ENCODE measurements at regions not wholly inside any gene's neighbourhood (a gene's known extent, or its start where the extent isn't known, plus 50 kb on each side); places are given as distances from the start of the nearest gene placed in this dataset.
"Not testable (repeated sequence)": the region's sequence is repeated elsewhere in the genome, so short reads cannot be mapped to it uniquely, and the experiment has no call there.

DNA sequence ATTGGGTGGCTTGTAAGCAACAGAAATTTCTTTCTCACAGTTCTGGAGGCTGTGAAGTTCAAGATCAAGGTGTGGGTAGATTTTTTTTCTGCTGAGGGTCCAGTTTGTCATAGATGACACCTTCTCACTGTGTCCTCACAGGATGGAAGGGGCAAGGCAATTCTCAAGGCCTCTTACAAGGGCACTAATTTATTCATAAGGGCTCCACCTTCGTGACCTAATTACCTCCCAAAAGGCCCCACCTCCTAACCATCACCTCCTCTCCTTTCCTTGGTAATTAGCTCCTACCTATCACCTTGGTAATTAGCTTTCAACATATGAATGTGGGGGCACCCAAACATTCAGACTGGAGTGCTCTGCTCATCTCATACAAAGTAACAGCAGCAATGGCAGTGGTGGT, 92.3 kb upstream of the CD44 start:
- DNase-seq, result no peak

DNA sequence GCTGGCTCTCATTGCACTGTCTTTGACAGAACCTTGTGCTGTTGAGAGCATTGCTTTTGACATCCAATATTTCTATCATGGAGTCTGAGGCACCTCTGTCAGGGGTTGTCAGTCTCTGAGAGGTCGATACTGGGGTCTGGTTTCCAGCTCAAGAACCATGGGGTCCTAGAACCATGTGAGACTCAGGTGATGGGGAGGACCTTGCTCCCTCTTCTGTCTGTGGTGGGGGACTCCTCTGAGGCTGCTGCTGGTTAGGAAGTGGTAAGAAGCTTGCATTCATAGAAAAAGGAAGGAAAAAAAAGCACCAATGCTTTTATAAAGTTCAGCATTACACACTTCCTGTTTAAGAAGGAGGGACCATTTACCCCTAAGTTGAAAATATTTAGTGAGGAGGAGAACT, 91.8 kb upstream of the CD44 start:
- DNase-seq, result no peak

DNA sequence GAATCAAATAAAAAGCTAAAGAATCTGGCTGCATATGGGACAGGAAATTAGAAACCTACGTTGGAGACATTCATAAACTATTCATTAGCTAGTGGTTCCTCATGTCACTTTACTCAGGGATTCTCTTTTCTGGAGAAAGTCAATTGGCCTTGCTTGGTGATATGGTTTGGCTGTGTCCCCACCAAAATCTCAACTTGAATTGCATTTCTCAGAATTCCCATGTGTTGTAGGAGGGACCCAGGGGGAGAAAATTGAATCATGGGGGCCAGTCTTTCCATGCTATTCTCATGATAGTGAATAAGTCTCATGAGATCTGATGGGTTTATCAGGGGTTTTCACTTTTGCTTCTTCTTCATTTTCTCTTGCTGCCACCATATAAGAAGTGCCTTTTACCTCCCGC, 91.2 kb upstream of the CD44 start:
- no peak for DNase-seq

DNA sequence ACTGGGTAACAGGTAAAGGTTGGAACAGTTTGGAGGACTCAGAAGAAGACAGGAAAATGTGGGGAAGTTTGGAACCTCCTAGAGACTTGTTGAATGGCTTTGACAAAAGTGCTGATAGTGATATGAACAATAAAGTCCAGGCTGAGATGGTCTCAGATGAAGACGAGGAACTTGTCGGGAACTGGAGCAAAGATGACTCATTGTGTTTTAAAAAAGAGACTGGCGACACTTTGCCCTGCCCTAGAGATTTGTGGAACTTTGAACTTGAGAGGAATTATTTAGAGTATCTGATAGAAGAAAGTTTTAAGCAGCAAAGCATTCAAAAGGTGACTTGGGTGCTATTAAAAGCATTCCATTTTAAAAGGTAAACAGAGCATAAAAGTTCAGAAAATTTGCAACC, 90.6 kb upstream of the CD44 start:
- DNase-seq, result not testable (repeated sequence)

DNA sequence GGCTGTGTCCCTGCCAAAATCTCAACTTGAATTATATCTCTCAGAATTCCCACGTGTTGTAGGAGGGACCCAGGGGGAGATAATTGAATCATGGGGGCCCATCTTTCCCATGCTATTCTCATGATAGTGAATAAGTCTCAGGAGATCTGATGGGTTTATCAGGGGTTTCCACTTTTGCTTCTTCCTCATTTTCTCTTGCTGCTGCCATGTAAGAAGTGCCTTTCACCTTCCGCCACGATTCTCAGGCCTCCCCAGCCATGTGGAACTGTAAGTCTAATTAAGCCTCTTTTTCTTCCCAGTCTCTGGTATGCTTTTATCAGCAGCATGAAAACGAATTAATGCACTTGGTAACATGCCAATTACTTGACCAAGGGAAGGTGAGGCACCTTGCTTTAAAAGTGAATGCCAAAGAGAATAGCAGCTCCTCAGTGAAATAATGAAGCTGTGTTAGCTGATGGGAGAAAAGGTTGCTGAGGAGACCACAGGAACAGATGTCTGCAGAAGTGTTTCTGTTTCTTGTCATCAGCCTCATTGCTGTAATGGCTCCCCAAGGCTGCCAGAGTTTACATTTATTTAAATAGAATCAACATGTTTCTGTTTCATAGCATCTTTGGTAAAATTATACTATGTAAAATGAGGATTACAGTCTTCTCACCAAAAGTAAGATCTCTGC, 89.0 kb upstream of the CD44 start:
- no peak for DNase-seq

DNA sequence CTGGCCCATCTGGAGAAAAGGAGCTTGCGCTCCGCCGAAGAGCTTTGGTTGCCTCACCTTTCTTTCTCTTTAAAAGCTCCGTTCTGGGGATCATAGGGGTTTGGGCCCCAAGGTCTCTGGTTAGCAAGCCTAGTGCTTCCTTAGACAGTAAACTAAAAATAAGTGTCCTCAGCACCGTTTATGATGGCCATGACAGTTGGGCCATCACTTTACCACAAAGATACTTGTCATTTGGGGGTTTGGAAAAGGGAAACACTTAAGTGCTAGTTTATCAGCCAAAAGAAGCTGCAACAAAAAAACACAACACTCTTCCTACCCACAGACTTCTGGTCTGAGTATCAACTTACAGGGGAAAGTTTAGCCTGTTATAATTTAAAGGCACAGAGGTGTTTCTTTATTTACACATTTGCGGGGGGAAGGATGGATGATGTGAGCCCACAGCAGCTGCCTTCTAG, 88.4 kb upstream of the CD44 start:
- no peak for DNase-seq

DNA sequence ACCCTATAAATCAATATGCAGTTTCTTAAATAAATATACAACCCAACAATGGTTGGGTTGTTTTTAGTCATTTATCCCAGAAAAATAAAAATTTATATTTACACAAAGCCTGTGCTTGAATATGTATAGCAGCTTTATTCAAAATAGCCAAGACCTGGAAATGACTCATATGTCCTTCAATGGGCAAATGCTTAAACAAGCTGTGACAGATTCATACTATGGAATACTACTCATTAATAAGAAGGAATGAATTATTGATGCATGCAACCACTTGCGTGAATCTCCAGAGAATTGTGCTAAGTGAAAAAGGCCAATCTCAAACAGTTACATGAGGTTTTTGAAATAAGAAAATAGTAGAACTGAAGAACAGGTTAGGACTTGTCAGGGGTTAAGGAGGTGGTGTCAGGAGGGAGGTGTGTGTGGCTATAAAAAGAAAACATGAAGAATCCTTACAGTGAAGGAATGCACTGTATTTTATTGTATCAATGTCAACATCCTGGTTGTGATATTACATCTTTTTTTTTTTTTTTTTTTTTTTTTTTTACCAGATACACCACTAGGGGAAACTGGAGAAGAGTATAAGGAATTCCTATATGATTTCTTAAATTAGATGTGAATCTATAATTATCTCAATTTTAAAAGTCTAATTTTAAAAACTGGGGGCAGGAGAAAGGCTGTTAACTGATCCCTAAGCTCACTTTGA, 82.4 kb upstream of the CD44 start:
- DNase-seq, result no peak

DNA sequence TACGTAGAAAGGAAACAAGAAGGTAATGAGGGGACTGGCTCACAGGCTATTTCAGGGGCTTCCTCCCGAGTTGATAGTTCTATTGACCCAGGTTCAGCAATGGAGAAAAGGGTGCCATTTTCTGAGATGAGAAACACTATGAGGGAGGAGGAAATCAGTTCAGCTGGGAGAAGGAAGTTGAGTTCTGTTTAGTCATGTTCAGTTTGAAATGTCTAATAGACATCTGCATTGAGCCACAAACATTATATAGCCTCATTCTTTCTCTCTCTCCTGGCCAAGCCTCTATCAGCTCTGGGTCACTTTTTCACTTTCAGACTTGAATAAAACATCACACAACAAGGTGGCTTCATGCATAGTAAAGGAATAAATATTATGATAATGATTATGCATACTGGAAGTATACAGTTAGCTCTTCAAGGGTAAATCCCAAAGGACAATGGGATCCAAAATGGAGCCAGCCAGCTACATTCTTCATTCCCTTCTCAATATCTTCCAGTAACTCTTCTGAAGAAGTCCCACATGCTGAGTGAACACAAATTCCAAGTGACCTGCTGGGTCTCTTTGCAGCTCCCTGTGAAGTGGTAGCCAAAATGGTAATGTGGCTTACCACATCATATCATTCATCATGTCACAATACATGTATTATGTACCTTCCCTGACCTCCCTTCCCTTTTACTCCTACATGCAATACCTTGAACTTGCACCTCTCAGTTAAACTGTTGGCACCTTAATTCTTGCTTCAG, 80.9 kb upstream of the CD44 start:
- DNase-seq, result no peak

DNA sequence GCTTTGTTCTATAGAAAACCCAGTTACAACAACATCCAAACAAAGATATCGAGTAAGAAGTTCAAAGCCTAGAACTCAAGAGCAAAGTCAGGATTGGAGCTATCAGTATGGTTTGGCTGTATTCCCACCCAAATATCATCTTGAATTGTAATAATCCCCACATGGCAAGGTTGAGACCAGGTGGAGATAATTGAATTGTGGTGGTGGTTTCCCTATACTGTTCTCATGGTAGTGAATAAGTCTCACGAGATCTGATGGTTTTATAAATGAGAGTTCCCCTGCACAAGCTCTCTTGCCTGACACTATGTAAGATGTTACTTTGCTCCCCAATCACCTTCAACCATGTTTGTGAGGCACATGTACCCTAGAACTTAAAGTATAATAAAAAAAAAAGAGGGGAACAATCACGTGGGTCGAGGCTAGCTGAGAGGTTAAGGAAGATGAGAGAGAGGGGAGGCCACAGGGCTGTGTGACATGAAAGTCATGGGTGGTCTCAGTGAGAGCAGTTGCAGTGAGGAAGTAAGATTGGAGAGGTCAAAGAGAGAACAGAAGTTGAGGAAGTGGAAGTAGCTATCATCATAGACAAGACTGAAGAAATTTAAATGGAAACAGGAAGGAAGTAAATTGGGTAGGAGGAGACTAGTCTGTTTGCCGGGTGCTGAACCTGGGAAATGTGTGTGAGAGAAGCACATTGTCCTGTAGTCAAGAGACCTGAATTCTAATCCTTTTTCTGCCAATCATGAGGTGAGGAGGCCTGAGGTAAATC, 80.1 kb upstream of the CD44 start:
- DNase-seq, result no peak

DNA sequence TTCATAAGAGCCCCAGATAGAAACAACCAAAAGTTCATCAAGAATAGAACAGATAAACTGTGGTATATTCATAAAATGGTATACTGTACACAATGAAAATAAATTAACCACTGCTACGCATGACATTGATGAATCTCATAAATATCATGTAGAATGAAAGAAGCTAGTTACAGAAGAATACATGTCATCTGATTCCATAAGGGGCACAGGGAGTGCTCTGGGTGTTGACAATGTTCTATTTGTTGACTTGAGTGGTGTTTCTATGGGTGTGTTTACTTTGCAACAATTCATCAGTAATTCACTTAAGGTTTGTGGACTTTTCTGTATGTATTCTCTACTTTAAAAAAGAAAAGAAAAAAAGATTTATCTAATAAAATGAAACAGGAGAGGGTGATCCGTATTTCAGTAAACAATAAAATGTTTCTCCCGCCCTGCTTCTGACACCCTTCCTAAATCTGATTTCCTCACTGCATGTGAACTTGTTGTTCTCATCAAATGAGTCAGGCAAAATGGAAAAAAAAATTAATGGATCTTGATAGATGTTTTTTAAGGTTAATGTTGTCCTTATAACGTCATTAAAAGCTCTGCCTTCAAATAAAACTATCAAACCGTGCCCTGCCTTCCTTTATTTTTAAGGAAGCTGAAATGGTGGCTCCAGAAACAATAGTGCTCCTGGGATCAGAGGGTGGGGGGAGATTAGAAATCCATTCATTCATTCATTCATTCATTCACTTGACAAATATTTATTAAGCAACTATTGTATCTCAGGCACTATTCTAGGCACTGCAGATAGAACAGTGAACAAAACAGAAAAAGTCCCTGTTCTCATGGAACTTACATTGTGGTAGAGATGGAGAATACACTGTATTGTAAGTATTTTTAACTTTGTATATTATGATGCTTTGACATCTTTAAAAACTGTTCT, 77.2 kb upstream of the CD44 start:
- DNase-seq, result no peak

DNA sequence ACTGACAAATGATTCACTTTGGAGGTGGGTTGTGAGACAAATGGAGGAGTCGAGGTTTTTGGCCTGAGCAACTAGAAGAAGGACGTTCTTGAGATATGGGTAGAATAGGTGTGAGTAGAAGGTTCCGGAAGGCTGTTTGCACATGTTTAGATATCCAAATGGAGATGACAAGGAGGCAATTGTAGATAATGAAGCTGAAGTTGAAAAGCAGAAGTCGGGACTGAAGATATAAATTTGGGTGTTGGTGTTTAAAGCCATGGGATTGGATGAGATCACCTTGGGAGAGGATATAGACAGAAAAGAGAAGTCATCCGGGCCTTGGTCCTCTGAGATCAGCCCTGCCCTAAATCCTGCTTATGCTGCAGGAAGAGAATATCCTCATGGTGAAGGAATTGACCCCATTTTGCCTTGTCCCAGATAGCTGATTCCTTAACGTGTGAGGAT, 75.5 kb upstream of the CD44 start:
- no peak for DNase-seq

DNA sequence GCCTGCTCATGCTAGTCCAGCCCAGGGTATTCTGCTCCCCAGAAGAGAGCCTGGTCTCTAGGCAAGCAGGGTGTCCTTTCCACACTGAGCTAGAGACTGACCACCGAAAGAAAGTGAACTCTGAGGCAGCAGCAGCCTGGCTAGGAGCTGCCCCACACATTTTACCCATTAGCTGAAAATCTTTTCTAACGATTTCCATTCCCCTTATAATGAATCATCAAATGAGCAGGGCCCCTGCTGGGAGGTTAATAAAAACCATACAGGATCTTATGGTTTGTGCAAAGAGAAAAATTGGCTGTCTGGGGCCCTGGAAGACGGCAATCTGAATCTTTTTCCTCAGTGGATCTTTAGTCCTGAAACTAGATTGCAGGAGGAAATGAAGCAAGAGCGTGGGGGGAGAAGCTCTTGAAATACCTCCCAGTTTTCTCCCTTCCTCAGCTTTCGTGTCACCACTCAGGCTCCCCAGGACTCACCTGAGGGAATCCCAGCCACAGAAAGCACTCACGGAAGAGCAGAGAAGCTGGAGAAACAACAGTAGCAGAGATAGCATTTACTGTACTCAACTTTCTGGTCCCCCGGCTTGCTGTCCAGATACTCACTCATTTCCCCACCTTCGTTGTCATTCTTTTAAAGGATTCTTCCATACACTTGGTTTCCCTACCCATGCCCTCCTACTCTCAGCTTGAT, 74.7 kb upstream of the CD44 start:
- DNase-seq, result no peak

DNA sequence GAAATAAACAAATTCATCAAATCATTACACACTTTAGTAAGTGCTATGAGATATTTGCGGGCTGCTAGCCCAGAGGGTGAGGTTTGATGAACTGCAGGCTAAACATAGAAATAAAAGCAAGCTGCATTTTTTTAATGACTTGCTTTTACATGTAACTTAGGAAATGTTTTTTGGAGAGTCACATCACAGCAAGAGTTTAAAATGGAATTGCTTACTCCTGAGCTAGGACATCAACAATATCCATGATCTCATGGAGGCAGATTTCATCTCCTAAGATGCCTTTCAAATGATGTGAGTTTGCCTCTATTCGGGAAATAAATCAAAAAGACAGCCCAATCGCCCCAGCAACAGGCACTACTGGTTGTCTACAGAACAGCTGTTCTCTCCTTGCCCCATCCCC, 73.4 kb upstream of the CD44 start:
- DNase-seq, result no peak

DNA sequence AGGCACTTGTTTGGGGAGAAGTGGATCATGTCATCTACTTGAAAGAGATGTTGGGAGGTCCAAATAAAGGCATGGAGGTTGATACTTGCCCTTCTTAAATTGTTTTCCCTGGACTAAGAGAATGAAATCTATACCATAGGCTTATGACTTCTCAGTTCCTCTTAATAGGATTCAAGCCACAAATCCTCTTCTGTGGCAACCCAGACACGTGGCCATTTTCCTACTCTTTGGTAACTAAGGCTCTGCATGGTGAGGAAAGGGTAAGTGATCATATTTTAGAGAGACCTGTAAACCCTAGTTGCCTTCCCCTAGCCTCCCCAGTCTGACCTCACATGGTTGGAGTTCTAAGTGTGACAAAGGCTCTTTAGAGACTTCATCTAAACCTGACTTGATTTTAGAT, 72.9 kb upstream of the CD44 start:
- no peak for DNase-seq

DNA sequence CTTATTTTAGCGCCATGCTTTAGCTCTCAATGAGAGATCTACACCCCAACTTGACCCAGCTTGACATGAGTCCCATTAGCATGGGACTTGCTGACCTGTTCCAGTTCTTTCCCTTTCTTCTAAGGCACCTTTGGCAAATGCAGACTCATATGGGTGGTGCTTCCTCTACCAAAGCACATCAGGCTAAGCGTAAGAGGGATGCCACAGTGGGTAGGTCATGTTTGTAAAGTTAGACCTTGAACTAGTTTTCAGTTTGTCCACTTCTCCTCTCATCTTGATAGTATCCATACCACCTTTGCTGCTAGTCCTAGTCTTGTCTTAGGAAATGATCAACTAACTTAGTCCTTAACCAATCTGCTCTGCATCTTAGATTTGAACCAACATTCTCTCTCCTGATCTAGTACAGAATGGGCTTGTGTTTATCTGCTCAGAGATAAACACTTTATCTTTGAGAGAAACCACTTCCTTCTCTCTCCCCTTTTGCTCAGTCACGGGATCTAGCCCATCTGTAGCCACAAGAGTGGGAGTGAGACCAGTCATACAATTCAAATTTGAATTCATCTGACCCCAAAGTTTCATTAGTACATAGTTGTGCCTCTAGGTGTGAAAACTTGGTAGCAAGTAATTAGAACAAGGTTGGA, 72.1 kb upstream of the CD44 start:
- DNase-seq, result no peak

DNA sequence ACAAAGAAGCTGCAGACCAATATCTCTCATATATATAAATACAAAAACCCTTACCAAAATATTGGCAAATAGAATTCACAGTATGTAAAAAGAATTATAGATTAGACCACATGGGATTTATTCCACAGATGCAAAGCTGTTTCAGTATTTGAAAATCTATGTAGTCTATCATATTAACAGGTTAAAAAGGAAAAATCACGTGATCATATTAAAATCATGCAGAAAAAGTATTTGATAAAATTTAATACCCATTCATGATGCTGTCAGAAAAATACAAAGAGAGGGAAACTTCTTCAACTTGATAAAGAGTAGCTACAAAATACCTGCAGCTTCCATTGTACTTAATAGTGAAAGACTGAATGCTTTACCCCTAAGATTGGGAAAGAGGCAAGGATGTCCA, 67.2 kb upstream of the CD44 start:
- DNase-seq, result no peak

DNA sequence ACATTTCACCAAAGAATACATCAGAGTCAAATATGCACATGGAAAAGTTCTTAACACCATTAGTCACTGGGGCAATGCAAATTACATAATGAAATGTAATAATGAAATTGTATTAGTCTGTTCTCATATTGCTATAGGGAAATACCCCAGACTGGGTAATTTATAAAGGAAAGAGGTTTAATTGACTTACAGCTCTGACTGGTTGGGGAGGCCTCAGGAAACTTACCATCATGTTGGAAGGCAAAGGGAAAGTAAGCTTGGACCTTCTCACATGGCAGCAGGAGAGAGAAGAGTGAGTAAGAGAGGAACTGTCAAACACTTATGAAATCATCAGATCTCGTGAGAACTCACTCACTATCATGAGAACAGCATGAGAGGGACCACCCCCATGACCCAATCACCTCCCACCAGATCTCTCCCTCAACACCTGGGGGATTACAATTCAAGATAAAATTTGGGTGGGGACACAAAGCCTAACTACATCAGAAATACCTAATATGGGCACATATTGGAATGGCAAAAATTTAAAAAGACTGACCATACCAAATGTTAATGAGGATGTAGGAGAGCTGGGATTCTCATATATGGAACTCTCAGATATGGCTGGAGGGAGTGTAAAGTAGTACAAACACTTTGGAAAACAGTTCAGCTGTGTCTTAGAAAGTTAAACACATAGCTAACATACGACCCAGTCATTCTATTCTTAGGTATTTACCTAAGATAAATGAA, 65.1 kb upstream of the CD44 start:
- peak in 1 of 2 donors; percentile 47 for DNase-seq

DNA sequence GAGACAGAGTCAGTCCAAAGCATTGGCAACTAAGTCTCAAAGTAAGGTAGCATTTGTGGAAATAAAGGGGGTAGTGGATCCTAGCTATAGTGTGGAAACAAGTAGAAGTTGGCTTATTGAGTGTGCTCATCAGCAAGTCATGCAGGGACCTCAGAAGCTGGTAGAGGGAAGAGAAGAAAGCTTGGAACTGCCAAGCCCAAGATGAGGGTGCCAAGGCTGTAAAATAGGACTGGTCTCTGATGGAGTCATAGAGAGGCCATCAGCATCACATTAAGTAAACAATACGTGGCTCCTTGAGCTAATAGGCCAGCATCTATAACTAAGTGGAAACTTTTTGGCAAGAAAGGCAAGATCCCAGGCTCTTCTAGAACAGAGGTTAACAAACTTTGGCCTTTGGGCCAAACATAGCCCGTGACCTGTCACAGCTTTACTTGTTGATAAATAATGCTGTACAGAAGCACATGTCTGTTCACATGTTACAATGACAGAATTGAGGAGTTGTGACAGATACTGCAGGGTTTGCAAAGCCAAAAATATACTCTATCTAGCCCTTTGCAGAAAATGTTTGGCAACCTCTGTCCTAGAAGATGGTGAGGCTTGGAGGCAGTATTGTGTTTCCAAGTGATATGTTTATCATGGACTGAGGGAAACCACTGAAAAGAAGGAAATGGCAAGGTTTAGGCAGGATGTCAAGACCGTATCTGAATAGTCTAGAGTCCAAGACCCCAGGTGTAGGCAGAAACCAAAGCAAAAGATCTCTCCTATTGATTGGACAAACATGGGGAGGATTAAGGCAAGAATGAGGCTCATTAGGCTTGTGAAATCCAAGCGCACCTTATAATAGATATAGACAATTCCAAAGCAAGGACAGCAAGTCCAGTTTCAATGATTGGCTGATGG, 62.5 kb upstream of the CD44 start:
- no peak for DNase-seq

Data from stimulated activated CD4-positive, alpha-beta T cell treated with anti-CD3 and anti-CD28 coated beads, Interleukin-2, amount 100 ng/mL, for 24 hours (primary cell).